Activated CD4-positive, alpha-beta T cell treated with anti-CD3 and anti-CD28 coated beads, Interleukin-10, Interleukin-2, amounts not matched to agents 100 ng/mL and 50 ng/mL, durations not matched to agents 16 hours and 8 hours (primary cell): ENCODE measurements at regions not wholly inside any gene's neighbourhood (a gene's known extent, or its start where the extent isn't known, plus 50 kb on each side); places are given as distances from the start of the nearest gene placed in this dataset.

Experiments
- DNase-seq: peaks from one replicate; pipeline ENCODE4 v3.0.0-alpha.2; 2020

DNA sequence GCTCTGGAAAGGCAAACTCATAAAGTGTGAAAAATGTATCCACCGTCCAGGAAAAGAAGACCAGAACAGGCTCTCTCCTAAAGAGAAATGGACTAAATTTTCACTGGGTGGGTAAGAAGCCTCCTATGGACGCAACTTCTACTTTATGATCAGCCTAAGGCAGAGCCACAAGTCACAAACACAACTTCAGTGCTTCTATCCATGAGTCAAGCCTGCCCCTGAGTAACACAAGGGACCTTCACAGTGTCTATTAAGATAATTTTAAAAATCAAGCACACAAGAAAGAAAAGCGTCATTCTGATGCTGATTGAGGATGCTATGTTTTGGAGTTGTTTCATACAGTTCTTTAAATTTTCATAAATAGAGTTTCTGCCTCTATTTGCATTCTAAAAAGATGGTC is 601.7 kb upstream of the ARID1B start:
- no peak for DNase-seq

DNA sequence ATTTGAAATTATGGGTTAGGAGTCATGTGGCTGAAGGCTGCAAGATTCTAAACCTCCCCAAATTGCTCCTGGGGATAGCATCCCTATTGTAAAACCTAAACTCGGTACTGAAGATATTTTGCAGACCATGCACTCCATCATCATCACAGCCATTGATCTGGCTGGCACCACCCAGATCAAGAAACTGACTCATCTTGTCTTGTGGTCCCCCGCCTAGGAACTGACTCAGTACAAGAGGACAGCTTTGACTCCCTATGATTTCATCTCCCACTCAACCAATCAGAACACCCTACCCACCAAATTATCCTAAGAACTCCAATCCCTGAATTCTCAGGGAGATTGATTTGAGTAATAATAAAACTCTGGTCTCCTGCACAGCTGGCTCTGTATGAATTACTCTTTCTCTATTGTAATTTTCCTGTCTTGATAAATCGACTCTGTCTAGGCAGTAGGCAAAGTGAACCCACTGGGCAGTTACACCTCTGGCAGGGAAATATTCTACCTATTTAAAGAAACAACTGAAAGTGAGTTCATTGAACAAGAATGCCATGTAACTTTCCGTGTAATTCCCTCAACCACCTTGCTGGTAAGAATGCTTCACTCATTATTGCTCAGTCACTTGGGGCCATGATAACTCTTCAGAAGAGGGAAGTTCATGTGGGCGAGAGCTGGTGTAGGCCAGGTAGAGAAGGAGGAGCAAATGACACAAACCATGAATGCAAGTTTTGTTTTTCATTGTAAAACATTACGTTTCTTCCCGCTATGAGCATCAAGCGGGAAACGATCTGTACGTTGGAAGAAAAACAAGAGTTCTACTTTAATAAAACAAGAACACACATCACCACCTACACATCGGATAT is 602.9 kb upstream of the ARID1B start:
- DNase-seq = peak; percentile 93

DNA sequence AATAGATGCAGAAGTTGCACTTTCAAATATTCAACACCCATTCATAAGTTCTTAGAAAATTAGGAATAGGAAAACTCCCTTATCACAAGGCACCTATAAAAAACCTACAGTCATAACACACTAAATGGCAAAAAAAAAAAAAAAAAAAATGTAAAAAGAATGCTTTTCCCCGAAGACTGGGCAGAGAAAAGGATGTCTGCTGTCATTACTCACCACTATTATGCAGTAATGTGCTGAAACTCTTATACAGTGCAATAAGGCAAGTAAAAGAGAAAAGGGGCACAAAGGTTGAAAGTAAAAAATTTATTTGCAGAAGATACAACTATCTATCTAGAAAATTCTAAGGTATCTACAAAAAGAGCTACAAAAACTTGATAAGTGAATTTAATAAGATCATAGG is 607.8 kb upstream of the ARID1B start:
- no peak for DNase-seq

DNA sequence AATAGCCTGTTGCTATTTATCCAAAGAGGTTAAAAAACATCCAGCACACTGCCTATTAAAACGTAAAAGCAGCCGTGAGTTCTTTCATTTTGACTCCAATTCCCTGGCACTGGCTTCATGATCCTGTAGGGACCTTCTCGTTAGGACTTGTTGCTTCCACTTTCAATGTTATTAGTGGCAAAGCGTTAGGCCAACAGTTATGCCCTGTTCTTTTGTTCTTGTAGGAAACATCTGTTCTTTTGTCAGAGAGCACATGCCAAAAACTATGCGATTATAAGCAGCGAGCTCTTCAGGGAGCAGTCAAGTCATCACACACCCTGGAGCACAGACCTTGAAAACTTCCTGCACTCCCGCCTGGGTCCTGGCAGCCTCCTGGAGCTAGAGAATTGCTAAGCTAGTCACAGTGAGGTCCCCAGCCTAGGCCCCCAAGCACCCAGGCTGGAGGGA is 609.5 kb upstream of the ARID1B start:
- no peak for DNase-seq

DNA sequence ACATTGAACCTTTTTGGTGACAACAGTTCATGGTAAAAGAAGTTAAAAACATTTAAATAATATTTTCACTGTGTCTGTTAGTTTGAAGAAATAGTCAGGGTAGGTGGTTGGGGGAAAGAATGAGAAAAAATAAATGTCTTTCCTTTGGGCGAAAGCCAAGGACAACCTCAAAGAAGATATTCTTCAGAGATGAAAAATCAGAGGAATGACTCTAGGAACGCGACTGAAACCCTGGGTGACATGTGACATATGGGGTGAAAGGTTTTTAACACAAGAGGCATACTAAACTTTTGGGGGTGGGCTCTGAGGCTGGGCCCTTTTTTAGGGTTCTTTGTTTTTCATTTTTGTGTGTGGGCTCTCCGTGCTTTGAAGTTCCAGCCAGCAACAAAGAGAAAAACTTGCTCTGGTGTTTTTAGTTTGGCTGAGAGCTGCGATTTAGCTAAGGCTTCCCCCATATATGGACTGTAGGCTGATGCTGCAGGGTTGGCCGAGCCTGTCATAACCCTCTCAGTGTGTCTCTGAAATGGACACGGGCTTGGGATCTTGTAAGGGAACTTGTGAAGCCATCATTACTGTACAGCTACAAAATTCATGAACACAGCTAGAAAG is 610.1 kb upstream of the ARID1B start:
- DNase-seq = no peak

DNA sequence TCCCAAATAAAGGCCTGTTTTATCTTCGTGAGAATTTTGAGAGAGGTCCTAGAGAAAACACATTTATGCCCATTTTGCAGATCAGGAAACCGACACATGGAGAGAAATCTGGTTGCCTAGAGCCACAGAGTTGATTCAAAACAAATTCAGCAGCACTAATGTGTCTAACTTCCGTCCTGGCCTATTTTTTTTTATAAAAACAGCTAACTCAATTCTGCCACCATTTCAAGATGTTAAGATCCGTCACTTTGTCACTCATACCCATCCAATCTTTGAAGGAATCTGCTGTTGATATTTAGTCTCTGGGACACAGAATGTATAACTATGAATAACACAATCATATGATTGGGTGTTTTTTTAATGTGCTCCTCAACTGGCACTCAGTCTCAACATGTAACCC is 611.1 kb upstream of the ARID1B start:
- no peak for DNase-seq

DNA sequence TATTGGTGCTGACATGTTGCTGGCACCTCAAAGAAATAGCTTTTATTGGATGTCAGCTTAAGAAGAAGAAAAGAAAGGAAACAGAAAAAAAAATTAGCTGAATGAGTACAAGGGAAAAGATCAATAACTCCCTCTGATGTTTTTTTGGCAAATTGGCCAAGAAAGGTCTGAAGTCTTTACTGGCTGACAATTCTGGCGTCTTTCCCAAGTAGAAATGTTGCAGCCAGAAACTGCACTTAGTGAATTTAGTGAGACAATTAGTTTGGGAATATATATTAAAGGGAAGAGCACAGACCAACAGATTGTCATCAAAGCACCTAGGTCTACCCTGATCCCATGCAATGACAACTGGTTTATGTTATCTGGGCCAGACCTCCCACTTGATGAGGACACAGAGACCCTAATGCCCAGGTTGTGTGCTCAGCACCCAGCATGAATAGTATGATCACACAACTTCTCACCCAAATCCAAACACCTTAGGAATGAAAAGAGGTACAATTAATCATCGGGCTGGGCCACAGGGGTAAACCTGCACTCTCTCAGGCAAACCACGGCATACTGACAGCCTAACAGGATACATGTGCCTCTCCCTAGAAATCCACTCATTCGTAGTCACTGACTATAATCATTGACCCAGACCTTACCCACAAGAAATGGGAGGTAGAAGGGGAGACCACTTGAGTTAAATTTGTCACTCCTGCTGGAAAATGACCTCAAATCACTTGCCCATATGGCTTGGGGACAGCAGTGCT is 612.3 kb upstream of the ARID1B start:
- DNase-seq = no peak

DNA sequence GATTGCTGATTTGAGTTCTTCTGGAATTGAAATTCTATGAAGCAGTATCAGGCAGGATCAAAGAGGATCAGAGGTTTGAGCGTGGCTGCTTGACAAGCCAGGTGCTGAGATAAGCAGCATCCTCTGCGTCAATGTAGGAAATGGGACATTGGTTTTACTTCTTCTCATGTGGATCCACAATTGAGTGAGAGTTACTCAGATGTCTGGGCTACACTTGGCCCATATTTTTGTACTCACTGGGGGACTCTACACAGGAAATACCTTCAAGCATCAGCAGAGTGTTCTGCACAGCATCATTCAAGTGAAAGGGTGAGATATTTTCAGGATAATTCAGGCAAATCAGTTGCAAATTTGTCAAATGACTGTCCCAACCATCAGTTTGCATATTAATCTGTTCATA is 613.9 kb upstream of the ARID1B start:
- no peak for DNase-seq

DNA sequence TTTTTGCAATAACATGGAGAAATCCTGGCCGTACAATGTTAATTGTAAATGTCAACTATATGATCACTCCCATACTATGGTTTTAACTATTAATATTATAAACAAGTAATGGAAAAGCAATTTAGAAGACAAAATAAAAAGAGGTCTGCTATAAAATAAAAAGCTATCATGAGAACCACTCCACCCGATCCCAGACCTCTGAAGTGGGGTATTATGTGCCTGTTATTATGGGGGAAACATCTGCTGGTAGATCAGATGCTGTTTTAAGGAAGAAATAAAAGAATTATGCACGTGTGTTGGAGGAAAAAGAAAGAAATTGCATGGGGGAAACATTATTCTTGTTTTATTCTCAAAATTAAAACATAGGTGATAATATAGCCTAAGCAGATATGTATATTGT is 615.7 kb upstream of the ARID1B start:
- no peak for DNase-seq

DNA sequence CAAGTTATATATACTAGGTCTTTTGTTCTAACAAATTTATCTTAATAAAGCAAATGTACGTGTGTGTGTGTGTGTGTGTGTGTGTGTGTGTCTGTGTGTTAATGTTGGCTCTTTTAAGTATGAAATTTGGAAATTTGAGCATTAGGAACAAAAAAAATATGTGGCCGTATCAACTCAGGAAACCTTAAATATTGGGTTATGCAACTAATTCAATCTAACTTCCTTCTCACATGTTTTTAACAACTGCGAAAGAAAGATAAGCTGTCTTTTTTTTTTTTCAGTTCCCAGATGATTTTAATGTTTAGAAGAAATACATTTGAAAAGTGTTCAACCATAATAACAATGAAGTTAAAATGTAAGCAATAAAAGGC is 616.4 kb upstream of the ARID1B start:
- DNase-seq = no peak

DNA sequence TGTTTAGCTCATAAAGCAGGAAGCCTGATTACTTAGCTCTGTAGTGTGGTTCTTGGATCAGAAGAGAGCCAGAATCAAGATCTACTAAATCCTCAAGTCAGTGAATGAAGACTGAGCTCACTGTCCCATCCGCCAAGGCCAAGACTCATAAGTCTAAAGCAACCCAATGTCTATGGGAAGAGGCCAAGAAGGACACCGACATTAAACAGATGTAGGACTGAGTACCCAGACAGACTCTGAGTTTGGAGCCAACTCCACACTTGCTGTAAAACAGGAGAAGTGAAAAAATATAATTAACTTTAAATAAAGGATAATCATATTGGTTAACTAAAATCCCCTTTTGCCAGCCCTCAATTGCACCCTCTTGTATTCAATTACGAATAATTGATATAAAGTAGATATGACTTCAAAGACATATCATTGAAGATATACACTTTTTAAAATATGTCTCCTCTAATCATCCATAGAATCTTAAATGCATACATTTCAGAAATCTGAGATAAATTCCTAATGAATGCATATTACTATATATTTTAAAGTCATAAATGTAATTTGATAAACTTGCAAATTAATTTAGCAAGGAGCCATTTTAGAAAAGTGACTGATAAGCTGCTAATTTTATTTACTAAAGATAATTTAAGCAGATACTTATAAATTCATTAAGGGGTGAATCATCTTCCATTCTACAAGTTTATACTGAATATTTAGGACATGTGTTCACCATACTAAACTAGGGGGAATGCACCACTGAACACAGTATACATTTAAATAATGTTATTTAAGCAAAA is 617.0 kb upstream of the ARID1B start:
- DNase-seq = no peak

DNA sequence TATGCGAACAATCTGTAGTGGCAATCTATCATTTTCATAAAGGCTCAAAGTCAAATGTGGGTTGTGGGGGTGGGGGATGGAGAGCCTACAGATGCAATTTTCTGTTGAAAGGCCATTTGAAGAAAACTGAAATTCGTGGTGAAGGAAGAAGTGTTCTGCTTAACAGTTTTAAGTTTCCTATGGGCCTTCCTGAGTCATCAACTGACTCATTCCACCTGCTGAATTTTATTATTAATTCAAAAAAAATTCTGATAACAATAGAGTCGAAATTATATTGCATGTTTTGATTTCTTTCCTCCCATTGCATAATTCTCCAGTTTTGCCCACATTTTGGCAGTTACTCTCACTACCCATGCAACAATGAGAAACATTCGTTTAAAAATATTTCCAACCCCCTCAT is 622.3 kb upstream of the ARID1B start:
- no peak for DNase-seq

DNA sequence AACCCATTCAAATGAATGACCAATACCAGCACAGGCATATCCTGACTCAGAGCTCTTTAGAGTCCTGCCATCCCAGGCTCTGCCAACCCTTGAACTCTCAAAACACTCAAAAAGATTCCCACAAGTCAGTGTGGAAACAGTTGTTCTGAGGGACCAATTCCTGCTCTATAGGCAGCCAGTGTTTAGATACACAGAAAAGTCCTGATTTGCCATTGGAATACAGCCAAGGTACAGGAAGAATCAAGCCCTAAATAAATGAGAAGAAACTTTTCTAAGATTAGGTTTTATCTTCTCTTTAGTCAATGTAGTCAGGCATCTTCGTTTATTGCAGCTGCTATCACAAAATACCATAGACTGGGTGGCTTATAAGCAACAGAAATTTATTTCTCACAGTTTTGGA is 626.8 kb upstream of the ARID1B start:
- no peak for DNase-seq

DNA sequence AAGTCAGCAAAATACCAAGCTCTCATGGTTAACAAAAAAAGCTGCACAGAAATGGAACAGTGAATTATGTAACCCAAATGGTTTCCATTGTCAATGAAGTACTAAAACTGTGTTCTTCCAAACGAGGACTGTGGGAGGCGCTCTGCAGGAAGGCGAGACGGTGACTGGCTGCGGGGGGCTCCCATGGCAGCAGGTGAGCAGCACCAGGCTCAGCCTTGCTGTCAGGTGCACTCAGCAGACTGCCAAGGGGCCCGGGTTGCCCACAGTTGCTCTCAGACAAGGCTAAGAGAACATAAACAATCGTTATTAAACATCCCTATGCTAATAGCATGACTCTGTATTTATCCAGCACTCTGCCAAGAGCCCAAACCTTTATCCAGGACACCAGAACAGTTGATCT is 630.3 kb upstream of the ARID1B start:
- no peak for DNase-seq

DNA sequence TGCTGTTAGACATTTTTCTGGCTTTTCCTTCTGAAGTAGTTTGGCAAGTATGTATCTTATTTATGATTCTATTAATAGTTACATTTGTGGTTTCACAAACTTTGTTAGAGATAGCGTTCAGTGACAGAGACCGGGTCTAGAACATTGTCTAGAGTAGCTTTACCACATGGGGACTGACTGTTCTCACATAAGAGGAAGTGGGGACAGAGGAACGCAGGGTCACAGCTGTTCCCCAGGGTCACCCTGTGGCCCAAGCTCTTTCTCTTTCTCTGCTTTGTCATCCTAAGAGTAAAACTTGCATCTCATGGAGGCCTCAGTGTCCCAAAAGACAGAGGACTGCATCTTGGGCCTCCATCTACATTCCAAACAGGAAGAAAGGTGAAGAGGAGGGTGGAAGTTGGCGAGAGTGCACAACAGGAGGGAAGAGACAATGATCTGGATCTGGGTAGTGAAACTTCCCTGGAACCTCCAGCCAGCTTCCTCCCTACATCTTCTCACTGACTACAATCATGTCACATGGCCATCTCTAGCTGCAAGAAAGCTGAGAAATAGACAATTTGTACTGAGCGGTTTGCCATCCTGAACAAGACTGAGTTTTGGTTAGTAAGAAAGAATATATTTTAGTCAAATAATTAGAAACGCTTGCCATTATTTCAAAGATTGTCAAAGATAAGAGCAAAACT is 645.8 kb upstream of the ARID1B start:
- no peak for DNase-seq

DNA sequence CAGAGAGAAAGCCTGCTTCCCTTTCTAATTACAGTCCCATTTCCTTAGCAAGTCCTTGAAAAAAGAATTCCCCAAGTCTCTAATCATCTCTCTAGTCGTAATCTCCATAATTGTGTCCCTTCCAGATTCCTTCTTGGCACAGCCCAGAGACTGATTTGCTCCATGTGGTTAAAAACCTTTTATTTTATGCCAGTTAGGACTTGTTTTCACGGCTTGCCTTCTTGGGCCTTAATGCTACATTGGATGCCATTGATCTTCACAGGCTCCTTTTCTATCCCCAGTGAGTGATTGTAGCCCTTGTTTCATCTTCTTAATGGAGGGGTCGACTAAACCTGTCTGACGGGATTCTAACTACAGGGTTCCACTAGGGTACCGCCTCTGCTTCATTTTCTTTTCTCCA is 650.6 kb upstream of the ARID1B start:
- DNase-seq = no peak

DNA sequence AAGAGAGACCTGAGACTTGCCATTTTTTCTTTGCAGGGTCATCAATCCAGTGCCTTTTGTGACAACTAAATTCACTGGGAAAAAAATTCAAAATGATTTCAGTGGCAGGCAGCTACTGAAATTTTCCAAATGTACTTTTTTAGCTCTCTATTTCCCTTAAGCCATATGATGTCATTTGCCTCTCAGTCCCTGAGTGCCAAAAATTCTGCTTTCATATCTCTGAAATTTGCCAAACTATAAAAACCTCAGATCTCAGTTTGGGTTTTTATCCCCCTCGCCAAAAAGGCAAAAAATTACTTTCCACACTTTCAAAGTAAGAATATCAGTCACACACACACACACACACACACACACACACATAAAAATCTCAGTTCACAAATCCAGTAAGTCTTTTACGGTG is 651.3 kb upstream of the ARID1B start:
- no peak for DNase-seq

DNA sequence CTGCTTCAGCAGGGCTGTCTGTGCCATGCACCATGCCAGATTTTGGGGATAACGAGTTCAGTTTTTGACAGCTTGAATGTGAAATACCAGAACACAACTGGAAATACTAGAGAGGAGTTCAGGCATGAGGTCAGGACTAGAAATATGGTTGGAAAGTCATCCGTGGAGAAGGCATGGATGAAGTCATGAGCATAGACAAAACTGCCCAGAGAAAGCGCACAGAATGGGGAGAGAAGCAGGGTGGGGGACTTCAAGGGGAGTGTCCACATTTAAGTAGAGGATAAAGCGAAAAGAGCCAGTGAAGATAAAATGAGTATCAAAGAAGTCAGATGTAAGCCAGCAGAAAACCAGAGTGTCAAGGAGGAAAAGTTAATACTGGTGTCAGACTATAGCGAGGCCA is 653.4 kb upstream of the ARID1B start:
- DNase-seq = no peak

DNA sequence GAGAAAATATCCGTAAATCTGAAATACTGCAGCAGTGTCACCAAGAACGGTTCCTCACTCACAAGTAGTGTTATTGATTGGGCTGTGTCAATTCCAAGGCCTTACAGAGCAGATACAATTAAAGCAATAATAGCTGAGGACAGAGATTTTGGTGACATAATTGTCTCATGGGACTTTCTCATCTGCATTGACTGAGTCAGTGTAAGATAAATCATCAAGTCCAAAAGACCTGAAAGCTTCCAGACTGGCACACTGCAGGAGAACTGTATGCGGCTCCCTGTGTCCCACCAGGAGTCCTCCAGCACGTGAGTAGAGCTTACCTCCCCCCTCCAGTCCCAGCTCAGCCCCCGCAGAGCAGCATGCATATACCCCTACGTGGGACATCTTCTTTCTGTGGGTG is 655.2 kb upstream of the ARID1B start:
- DNase-seq = no peak

DNA sequence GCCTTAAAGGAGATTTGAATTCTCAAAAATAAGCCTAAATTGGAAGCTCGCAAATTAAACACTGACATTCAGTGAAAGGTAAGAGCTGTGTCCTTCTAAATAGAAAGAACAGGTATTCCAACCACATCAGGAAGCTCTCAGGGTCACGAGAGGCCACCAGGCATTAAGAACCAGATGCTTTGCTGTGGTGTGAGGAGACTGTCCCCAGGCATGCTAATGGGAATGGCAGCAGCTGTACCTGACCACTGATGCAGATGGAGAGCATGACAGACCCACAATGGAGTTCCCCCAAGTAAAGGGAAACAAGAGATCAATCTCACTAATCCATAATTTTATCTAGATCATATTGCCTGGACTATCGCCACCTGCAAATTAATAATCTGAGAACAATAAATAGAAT is 658.9 kb upstream of the NOX3 start:
- no peak for DNase-seq

DNA sequence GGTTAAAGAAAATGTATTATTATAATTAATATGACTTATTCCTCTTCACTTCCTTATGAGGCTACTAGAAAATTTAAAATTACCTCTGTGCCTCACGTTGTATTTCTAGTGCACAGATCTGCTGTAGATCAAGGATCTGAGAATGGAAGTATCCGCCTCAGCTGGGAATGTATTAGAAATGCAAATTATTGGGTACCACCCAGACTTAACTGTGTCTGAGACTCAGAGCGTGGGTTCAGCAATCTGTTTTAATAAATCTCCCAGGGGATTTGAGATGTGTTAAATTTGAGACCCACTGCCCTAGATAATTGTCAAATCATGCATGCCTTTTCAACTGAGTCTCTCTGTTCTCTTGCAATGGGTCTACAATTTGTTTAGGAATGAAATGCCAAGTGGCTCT is 658.0 kb upstream of the NOX3 start:
- no peak for DNase-seq

DNA sequence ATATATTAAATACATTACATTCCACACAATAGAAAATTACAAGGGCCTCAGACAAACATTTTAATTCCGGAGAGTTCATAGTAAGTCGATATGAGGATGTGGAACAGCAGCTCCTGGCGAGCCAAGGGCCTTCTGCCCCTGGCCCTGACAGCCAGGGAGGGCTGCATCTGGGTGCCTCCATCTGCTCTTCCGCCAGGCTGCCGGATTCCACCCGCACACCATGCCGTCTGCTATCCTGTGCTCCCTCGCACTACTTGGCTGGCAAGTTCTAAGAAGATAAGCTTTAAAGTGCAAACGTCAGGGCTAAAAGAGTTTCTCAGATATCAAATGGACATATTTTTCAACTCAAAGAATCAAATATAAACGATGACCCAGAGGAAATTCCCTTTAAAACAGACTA is 656.3 kb upstream of the NOX3 start:
- no peak for DNase-seq

DNA sequence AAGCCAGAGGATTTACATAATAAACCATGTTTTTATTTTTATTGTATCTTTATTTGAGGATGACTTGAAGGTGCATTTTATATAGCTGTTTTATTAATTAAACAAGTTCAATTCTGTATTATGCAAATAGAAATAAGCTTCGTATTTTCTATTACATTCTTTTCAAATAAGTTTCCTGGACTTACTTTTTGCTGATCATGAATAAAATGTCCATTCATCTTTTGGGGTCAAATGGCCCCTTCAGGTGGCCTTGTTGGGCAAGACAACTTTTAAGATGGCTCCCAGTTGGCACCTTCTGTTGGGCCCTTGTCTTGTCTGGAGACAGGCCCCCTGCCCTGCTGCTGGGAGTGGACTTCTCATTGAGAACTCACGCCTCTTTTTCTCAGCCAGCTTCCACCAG is 654.6 kb upstream of the NOX3 start:
- DNase-seq = no peak
